Dendritic cell treated with granulocyte-macrophage colony-stimulating factor and Interleukin-4, amounts not matched to agents 40 ng/mL and 50 ng/mL, for 4 days (primary cell): ENCODE measurements at regions not wholly inside any gene's neighbourhood (a gene's known extent, or its start where the extent isn't known, plus 50 kb on each side); places are given as distances from the start of the nearest gene placed in this dataset.
"Not testable (repeated sequence)": the region's sequence is repeated elsewhere in the genome, so short reads cannot be mapped to it uniquely, and the experiment has no call there.

ENCODE experiments used
- H3K27ac Mint-ChIP-seq: one replicate; pipeline ENCODE4 v1.8.0; 2022; ENCODE audit warnings: mild to moderate bottlenecking, mixed read lengths
- H3K27me3 Mint-ChIP-seq: one replicate; pipeline ENCODE4 v1.8.0; 2022; ENCODE audit warnings: mild to moderate bottlenecking, mixed read lengths
- H3K36me3 Mint-ChIP-seq: one replicate; pipeline ENCODE4 v1.8.0; 2022; ENCODE audit warnings: low read depth, mixed read lengths
- H3K4me1 Mint-ChIP-seq: one replicate; pipeline ENCODE4 v1.8.0; 2022; ENCODE audit warnings: low read depth, mixed read lengths
- H3K4me3 Mint-ChIP-seq: one replicate; pipeline ENCODE4 v1.8.0; 2022; ENCODE audit warnings: mild to moderate bottlenecking, moderate library complexity, mixed read lengths
- H3K9me3 Mint-ChIP-seq: one replicate; pipeline ENCODE4 v1.8.0; 2022; ENCODE audit warnings: mixed read lengths
- intact Hi-C: fragments of 100-400 bp; cut with micrococcal nuclease; formaldehyde crosslinking; loops from one replicate; pipeline ENCODE4 v1.15.0; 2022

GRCh38 chrX:114065577-114066223, 518.2 kb upstream of the HTR2C start:
- Mint-ChIP-seq H3K27me3 (no peaks in the 10 kb centered on the region), H3K27ac (no peak overlapping the region), H3K4me3 (no peak overlapping the region), H3K4me1 (peaks cover 7% of the 10 kb centered on the region), H3K9me3 (no peaks in the 10 kb centered on the region), H3K36me3 (no peaks in the 10 kb centered on the region)
- intact Hi-C loops: no loop called here

DNA sequence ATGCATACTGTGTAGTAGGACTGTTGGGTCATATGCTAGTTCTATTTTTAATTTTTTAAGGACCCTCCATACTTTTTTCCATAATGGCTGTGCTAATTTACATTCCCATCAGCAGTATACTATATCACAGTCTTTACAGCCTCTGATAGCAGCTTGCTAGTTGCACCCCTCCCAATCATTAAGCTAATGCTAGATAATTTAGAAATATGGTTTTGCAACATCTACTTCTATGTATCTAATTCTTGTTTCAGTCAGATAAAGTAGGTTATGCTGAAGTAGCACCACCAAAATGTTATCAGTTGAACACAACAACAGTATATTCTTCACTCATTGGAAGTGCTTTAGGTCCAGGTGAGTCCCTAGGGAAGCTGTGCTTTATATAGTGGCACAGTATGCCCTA, 522.7 kb upstream of the HTR2C start:
- no peak overlapping the region for H3K27ac Mint-ChIP-seq
- H3K27me3 Mint-ChIP-seq: no peaks in the 10 kb centered on the region
- H3K36me3 Mint-ChIP-seq: no peaks in the 10 kb centered on the region
- H3K4me3 Mint-ChIP-seq: no peak overlapping the region
- H3K9me3 Mint-ChIP-seq: no peaks in the 10 kb centered on the region
- intact Hi-C loops: no loop called here
- peaks cover 14% of the 10 kb centered on the region for H3K4me1 Mint-ChIP-seq

DNA sequence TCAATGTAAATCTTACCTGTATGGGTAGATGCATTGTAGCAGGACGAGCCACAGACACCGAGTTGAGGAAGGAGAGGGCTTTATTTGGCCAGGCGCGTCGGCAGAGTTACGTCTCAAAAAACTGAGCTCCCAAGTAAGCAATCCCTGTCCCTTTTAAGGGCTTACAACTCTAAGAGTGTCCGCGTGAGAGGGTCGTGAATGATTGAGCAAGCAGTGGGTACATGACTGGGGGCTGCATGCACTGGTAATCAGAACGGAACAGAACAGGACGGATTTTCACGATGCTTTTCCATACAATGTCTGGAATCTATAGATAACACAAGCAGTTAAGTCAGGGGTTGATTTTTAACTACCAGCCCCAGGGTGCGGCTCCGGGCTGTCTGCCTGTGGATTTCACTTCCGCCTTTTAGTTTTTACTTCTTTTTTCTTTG, 524.9 kb upstream of the HTR2C start:
- Mint-ChIP-seq H3K9me3 (no peaks in the 10 kb centered on the region), H3K4me3 (peak overlapping the region; percentile 65), H3K27me3 (no peaks in the 10 kb centered on the region), H3K4me1 (peaks cover 7% of the 10 kb centered on the region), H3K27ac (peak overlapping the region; percentile 70), H3K36me3 (no peaks in the 10 kb centered on the region)
- intact Hi-C loops: no loop called here

DNA sequence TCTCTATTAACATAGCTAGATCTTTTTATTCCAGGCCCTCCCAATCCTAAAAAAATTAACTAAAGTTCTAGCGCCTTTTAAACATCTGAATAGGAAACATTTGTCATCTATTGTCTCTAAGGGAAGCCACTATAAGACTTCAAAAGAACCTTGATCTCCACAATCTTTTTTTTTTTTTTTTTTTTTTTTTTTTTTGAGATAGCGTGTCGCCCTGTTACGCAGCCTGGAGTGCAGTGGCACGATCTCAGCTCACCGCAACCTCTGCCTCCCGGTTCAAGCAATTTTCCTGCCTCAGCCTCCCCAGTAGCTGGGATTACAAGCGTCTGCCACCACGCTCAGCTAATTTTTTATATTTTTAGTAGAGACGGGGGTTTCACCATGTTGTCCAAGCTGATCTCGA, 526.5 kb upstream of the HTR2C start:
- intact Hi-C loops, H3K36me3 Mint-ChIP-seq, H3K9me3 Mint-ChIP-seq, H3K4me1 Mint-ChIP-seq, H3K27ac Mint-ChIP-seq, H3K27me3 Mint-ChIP-seq, H3K4me3 Mint-ChIP-seq: not testable (repeated sequence)

GRCh38 chrX:114051667-114052315, 532.1 kb upstream of the HTR2C start:
- H3K36me3 Mint-ChIP-seq: no peaks in the 10 kb centered on the region
- H3K27me3 Mint-ChIP-seq: no peaks in the 10 kb centered on the region
- no peak overlapping the region for H3K27ac Mint-ChIP-seq
- H3K4me1 Mint-ChIP-seq: no peaks in the 10 kb centered on the region
- H3K9me3 Mint-ChIP-seq: no peaks in the 10 kb centered on the region
- H3K4me3 Mint-ChIP-seq: no peak overlapping the region
- intact Hi-C loops: no loop called here

DNA sequence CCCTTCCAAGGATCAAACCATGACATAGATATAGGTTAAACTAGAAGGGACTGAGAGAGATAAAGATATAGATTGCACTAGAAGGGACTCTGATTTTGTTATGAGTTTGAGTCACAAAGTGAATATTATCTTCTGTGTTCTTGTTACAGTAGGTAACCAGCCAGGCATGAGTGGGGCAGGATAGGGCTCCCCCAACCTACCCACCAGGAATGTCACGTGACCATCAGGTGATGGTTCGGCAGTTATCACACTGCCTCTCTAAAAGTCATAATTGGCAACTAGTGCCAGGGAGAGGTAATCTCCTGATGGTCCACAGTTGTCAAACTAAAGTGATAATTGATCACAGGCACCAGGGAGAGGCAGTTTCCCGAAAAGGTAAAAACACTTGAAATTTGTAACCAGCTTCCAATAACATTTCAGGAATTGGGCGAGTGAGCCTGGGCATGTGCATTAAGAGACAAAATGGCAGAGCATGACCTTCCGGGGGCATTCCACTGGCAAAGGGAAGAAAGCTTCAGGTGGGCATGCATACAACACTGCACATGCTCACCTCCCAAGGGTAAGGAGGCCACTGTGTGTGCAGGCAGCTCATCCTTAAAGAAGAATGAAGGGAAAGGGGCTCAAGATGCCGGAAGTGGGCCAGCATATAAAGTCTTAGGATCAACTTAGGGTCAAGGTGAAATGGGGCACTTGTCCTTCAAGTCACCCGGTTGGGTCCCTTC, 533.6 kb upstream of the HTR2C start:
- no peaks in the 10 kb centered on the region for H3K27me3 Mint-ChIP-seq
- no peak overlapping the region for H3K4me3 Mint-ChIP-seq
- no peak overlapping the region for H3K27ac Mint-ChIP-seq
- no peaks in the 10 kb centered on the region for H3K4me1 Mint-ChIP-seq
- H3K36me3 Mint-ChIP-seq: no peaks in the 10 kb centered on the region
- intact Hi-C loops: no loop called here
- H3K9me3 Mint-ChIP-seq: no peaks in the 10 kb centered on the region

- Mint-ChIP-seq H3K27ac (no peak overlapping the region), H3K9me3 (no peaks in the 10 kb centered on the region), H3K36me3 (no peaks in the 10 kb centered on the region), H3K4me1 (no peaks in the 10 kb centered on the region), H3K4me3 (no peak overlapping the region), H3K27me3 (no peaks in the 10 kb centered on the region)
- intact Hi-C loops: no loop called here
Observed at GRCh38 chrX:114049063-114049462, 534.8 kb upstream of the HTR2C start.

DNA sequence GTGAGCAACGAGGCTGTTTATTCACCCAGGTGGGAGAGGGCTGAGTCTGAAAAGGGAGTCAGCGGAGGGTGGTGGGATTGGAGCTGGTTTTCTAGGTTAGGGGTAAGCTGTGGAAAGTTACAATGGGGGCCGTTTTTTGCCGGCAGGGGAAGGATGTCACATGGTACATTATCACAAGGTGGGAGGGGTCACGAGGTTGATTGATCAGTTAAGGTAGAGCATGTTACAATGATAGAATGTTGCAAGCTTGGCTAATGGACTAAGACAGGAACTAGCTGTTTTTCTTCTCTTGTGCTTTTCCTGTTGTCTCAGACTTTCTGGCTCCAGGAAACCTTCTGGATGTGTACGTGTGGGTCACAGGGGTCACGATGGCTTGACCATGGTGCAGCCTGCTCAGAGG, 536.3 kb upstream of the HTR2C start:
- no peaks in the 10 kb centered on the region for H3K4me1 Mint-ChIP-seq
- H3K27me3 Mint-ChIP-seq: no peaks in the 10 kb centered on the region
- H3K9me3 Mint-ChIP-seq: no peaks in the 10 kb centered on the region
- no peak overlapping the region for H3K27ac Mint-ChIP-seq
- no peak overlapping the region for H3K4me3 Mint-ChIP-seq
- no peaks in the 10 kb centered on the region for H3K36me3 Mint-ChIP-seq
- intact Hi-C loops: no loop called here

DNA sequence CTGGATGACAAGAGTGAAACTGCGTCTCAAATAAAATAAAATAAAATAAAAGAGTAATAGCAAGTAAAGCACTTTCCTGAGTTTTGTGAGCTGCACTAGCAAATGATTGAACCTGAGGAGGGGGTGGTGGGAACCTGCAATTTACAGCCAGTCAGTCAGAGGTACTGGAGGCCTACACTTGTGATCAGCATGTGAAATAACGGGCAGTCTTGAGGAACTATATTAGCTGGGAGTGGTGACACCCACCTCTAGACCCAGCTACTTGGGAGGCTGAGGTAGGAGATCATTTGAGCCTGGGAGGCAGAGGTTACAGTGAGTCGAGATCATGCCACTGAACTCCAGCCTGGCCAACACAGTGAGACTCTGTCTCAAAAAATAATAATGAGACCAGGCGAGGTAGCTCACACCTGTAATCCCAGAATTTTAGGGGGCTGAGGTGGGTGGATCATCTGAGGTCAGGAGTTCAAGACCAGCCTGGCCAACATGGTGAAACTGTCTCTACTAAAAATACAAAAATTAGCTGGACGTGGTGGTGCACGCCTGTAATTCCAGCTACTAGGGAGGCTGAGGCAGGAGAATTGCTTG, 537.1 kb upstream of the HTR2C start:
- Mint-ChIP-seq H3K36me3 (no peaks in the 10 kb centered on the region), H3K9me3 (no peaks in the 10 kb centered on the region), H3K4me3 (no peak overlapping the region), H3K27me3 (no peaks in the 10 kb centered on the region), H3K4me1 (no peaks in the 10 kb centered on the region), H3K27ac (no peak overlapping the region)
- intact Hi-C loops: no loop called here

DNA sequence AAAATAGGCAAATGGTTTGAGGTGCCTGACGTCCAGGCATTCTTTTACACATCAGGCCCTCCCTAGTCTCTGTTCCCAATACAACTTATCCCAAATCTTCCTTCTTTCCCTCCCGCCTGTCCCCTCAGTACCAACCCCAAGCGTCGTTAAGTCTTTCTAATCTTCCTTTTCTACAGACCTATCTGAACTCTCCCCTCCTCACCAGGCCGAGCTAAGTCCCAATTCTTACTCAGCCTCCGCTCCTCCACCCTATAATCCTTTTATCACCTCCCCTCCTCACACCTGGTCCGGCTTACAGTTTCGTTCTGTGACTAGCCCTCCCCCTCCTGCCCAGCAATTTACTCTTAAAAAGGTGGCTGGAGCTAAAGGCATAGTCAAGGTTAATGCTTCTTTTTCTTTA, 542.4 kb upstream of the HTR2C start:
- intact Hi-C loops, H3K27ac Mint-ChIP-seq, H3K4me3 Mint-ChIP-seq, H3K9me3 Mint-ChIP-seq, H3K4me1 Mint-ChIP-seq, H3K27me3 Mint-ChIP-seq, H3K36me3 Mint-ChIP-seq: not testable (repeated sequence)

GRCh38 chrX:114040661-114041269, 543.1 kb upstream of the HTR2C start:
- H3K9me3 Mint-ChIP-seq, H3K27me3 Mint-ChIP-seq, H3K36me3 Mint-ChIP-seq, intact Hi-C loops, H3K27ac Mint-ChIP-seq, H3K4me1 Mint-ChIP-seq, H3K4me3 Mint-ChIP-seq: not testable (repeated sequence)

GRCh38 chrX:114040111-114040510, 543.8 kb upstream of the HTR2C start:
- H3K4me3 Mint-ChIP-seq, H3K9me3 Mint-ChIP-seq, H3K36me3 Mint-ChIP-seq, H3K4me1 Mint-ChIP-seq, intact Hi-C loops, H3K27ac Mint-ChIP-seq, H3K27me3 Mint-ChIP-seq: not testable (repeated sequence)

DNA sequence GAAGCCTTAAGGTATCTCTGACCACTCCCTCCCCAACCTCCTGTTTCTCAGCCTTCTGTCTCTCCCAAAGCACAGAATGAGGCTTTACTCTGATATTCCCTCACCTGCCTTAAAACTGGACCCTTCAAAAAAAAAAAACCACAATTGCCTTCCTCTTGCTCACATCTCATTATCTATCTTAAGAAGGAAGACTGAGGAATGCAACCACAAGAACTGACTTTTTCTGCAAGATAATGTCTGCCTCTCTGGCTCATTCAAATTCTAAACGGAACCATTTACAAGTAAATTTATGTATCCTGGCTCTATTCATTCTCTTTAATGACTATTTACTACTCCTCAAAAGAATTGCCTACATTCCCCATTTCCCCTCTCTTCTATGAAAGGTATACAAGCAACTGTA, 545.5 kb upstream of the HTR2C start:
- Mint-ChIP-seq H3K36me3 (no peaks in the 10 kb centered on the region), H3K9me3 (no peaks in the 10 kb centered on the region), H3K4me3 (no peak overlapping the region), H3K27me3 (no peaks in the 10 kb centered on the region), H3K4me1 (no peaks in the 10 kb centered on the region), H3K27ac (no peak overlapping the region)
- intact Hi-C loops: no loop called here

DNA sequence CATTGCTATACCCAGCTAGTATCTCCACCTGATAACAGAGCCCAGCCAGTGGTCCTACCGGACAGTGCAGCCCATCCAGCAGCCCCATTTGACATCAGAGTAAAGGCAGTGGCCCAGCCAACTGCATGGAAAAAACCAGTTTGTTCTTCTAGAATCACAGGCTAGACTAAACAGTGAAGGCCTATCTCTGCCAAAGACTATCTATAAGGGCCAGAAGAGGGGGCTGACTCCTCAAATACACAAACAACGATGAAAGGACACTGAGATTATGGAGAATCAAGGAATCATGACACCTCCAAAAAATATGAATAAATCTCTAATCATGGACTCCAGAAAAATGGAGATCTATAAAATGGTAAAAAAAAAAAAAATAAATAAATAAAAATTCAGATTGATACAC, 546.4 kb upstream of the HTR2C start:
- Mint-ChIP-seq H3K4me3 (no peak overlapping the region), H3K36me3 (no peaks in the 10 kb centered on the region), H3K9me3 (no peaks in the 10 kb centered on the region), H3K4me1 (no peaks in the 10 kb centered on the region), H3K27ac (no peak overlapping the region), H3K27me3 (no peaks in the 10 kb centered on the region)
- intact Hi-C loops: no loop called here
